Activated naive CD4-positive, alpha-beta T cell treated with Interleukin-2 at 50 U/mL for 16 hours (primary cell): ENCODE measurements at regions not wholly inside any gene's neighbourhood (a gene's known extent, or its start where the extent isn't known, plus 50 kb on each side); places are given as distances from the start of the nearest gene placed in this dataset.
"Not testable (repeated sequence)": the region's sequence is repeated elsewhere in the genome, so short reads cannot be mapped to it uniquely, and the experiment has no call there.

Experiments
- DNase-seq: peaks from one replicate; pipeline ENCODE4 v3.0.0-alpha.2; 2020

GRCh38 chr5:125487231-125487630 is 740.8 kb upstream of the ZNF608 start:
- DNase-seq = no peak

- DNase-seq = not testable (repeated sequence)
Measured at GRCh38 chr5:125487652-125488051, 741.2 kb upstream of the ZNF608 start.

GRCh38 chr5:125489146-125489545 is 742.7 kb upstream of the ZNF608 start:
- DNase-seq = no peak

GRCh38 chr5:125491986-125492492 is 745.6 kb upstream of the ZNF608 start:
- no peak for DNase-seq

GRCh38 chr5:125492977-125493376 is 746.5 kb upstream of the ZNF608 start:
- no peak for DNase-seq

- no peak for DNase-seq
Measured at GRCh38 chr5:125496393-125496792, 750.0 kb upstream of the ZNF608 start.

- DNase-seq = no peak
Measured at GRCh38 chr5:125497651-125498050, 751.2 kb upstream of the ZNF608 start.

GRCh38 chr5:125499636-125500332 is 753.3 kb upstream of the ZNF608 start:
- no peak for DNase-seq

- no peak for DNase-seq
Measured at GRCh38 chr5:125501396-125501795, 755.0 kb upstream of the ZNF608 start.

- DNase-seq = no peak
Measured at GRCh38 chr5:125503946-125504345, 757.5 kb upstream of the ZNF608 start.

GRCh38 chr5:125505115-125505514 is 758.7 kb upstream of the ZNF608 start:
- DNase-seq = no peak

GRCh38 chr5:125506124-125506523 is 759.7 kb upstream of the ZNF608 start:
- no peak for DNase-seq

- no peak for DNase-seq
Measured at GRCh38 chr5:125508225-125508624, 761.8 kb upstream of the ZNF608 start.

GRCh38 chr5:125510651-125511050 is 764.2 kb upstream of the ZNF608 start:
- DNase-seq = no peak

GRCh38 chr5:125517973-125518550 is 771.6 kb upstream of the ZNF608 start:
- no peak for DNase-seq

GRCh38 chr5:125521289-125521688 is 774.9 kb upstream of the ZNF608 start:
- no peak for DNase-seq

- no peak for DNase-seq
Measured at GRCh38 chr5:125525356-125525755, 778.9 kb upstream of the ZNF608 start.

GRCh38 chr5:125526966-125527365 is 780.5 kb upstream of the ZNF608 start:
- no peak for DNase-seq

- no peak for DNase-seq
Measured at GRCh38 chr5:125528881-125529280, 782.4 kb upstream of the ZNF608 start.

- no peak for DNase-seq
Measured at GRCh38 chr5:125530833-125531615, 784.6 kb upstream of the ZNF608 start.

- DNase-seq = no peak
Measured at GRCh38 chr5:125536095-125536494, 789.7 kb upstream of the ZNF608 start.

- DNase-seq = no peak
Measured at GRCh38 chr5:125536582-125536981, 790.1 kb upstream of the ZNF608 start.

GRCh38 chr5:125537661-125538060 is 791.2 kb upstream of the ZNF608 start:
- no peak for DNase-seq

GRCh38 chr5:125538469-125538868 is 792.0 kb upstream of the ZNF608 start:
- no peak for DNase-seq
